ENCODE measurements at regions not wholly inside any gene's neighbourhood (a gene's known extent, or its start where the extent isn't known, plus 50 kb on each side); places are given as distances from the start of the nearest gene placed in this dataset.

DNA sequence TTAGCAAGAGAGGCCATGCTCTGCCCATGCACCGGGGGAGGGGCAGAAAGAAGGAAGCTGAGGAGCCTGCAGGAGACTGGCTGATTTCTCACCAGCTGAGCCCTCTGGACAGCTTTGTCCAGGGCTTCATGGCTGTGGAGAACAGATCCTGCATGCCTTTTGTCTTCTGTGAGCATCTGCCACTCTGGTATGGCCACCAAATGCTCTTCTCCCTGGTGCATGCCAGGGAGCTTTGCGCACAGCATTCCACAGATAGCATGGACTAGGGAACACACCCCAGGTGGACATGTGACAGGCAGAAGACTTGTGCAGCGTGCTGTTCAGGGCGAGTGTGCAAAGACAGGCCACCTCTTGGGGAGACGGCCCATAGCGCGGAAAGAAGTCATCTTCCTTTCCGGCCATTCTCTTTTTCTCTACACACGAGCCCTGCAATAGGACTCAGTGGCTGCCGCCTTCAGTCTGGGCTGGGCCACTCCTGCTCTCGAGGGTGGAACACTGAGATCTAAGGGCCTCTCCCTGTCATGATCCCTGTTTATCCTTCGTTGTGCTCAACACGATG lies 56.7 kb downstream of the GADD45G start:
- TF ChIP-seq EZH2phosphoT487 (IDR thresholded peaks at IDR 0.05; ENCODE audit: borderline replicate concordance, low read depth, low read length) = no peak
- TF ChIP-seq, protein P1, sequence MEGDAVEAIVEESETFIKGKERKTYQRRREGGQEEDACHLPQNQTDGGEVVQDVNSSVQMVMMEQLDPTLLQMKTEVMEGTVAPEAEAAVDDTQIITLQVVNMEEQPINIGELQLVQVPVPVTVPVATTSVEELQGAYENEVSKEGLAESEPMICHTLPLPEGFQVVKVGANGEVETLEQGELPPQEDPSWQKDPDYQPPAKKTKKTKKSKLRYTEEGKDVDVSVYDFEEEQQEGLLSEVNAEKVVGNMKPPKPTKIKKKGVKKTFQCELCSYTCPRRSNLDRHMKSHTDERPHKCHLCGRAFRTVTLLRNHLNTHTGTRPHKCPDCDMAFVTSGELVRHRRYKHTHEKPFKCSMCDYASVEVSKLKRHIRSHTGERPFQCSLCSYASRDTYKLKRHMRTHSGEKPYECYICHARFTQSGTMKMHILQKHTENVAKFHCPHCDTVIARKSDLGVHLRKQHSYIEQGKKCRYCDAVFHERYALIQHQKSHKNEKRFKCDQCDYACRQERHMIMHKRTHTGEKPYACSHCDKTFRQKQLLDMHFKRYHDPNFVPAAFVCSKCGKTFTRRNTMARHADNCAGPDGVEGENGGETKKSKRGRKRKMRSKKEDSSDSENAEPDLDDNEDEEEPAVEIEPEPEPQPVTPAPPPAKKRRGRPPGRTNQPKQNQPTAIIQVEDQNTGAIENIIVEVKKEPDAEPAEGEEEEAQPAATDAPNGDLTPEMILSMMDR (conservative IDR thresholded peaks at IDR 0.05; ENCODE audit: low read length) = no peak

Measured in OCI-LY7 (cell line).